ENCODE measurements at regions not wholly inside any gene's neighbourhood (a gene's known extent, or its start where the extent isn't known, plus 50 kb on each side); places are given as distances from the start of the nearest gene placed in this dataset.

- intact Hi-C loops (cut with DNase I; ENCODE audit: low total_unique reads): no loop called here
- Histone ChIP-seq H3K4me1 (peaks cover 0 to 49% (median 12%) of the 10 kb centered on the region in 4 donors), H3K4me3 (no peak overlapping the region), H3K36me3 (no peaks in the 10 kb centered on the region), H3K27ac (peak overlapping the region in 1 of 2 donors; percentile 16), H3K9me3 (no peaks in the 10 kb centered on the region), H3K27me3 (no peaks in the 10 kb centered on the region)
- DNase-seq: no peak
- no peak for TF ChIP-seq CTCF (IDR thresholded peaks at IDR 0.05)
These were observed 127.2 kb upstream of the STT3B start for GRCh38 chr3:31405515-31405914.

GRCh38 chr3:31406896-31407295 is 125.8 kb upstream of the STT3B start:
- H3K27me3 ChIP-seq: no peaks in the 10 kb centered on the region
- peak overlapping the region in 1 of 2 donors; percentile 36 for H3K27ac ChIP-seq
- H3K4me1 ChIP-seq: peaks cover 0 to 56% (median 14%) of the 10 kb centered on the region in 4 donors
- no peak for TF ChIP-seq CTCF (IDR thresholded peaks at IDR 0.05)
- no peaks in the 10 kb centered on the region for H3K36me3 ChIP-seq
- intact Hi-C loops (cut with DNase I; ENCODE audit: low total_unique reads): no loop called here
- no peak overlapping the region for H3K4me3 ChIP-seq
- no peak for DNase-seq
- H3K9me3 ChIP-seq: no peaks in the 10 kb centered on the region

GRCh38 chr3:31407665-31408064 is 125.1 kb upstream of the STT3B start:
- no peak overlapping the region for H3K4me3 ChIP-seq
- intact Hi-C loops (cut with DNase I; ENCODE audit: low total_unique reads): no loop called here
- H3K9me3 ChIP-seq: no peaks in the 10 kb centered on the region
- peaks cover 0 to 56% (median 14%) of the 10 kb centered on the region in 4 donors for H3K4me1 ChIP-seq
- H3K27me3 ChIP-seq: no peaks in the 10 kb centered on the region
- H3K36me3 ChIP-seq: no peaks in the 10 kb centered on the region
- DNase-seq: no peak
- no peak for TF ChIP-seq CTCF (IDR thresholded peaks at IDR 0.05)
- H3K27ac ChIP-seq: peak overlapping the region in 1 of 2 donors; percentile 36

- intact Hi-C loops (cut with DNase I; ENCODE audit: low total_unique reads): no loop called here
- H3K9me3 ChIP-seq: no peaks in the 10 kb centered on the region
- peaks cover 0 to 56% (median 14%) of the 10 kb centered on the region in 4 donors for H3K4me1 ChIP-seq
- H3K27ac ChIP-seq: no peak overlapping the region
- no peak for DNase-seq
- H3K36me3 ChIP-seq: no peaks in the 10 kb centered on the region
- no peaks in the 10 kb centered on the region for H3K27me3 ChIP-seq
- no peak for TF ChIP-seq CTCF (IDR thresholded peaks at IDR 0.05)
- H3K4me3 ChIP-seq: no peak overlapping the region
These were observed 124.0 kb upstream of the STT3B start for GRCh38 chr3:31408720-31409119.

GRCh38 chr3:31409389-31409788 is 123.3 kb upstream of the STT3B start:
- Histone ChIP-seq H3K4me1 (peaks cover 0 to 56% (median 14%) of the 10 kb centered on the region in 4 donors), H3K4me3 (no peak overlapping the region), H3K36me3 (no peaks in the 10 kb centered on the region), H3K27me3 (no peaks in the 10 kb centered on the region), H3K9me3 (no peaks in the 10 kb centered on the region), H3K27ac (no peak overlapping the region)
- TF ChIP-seq CTCF (IDR thresholded peaks at IDR 0.05): no peak
- intact Hi-C loops (cut with DNase I; ENCODE audit: low total_unique reads): no loop called here
- DNase-seq: no peak

GRCh38 chr3:31409866-31410265 is 122.9 kb upstream of the STT3B start:
- no peak overlapping the region for H3K27ac ChIP-seq
- no peaks in the 10 kb centered on the region for H3K9me3 ChIP-seq
- H3K36me3 ChIP-seq: no peaks in the 10 kb centered on the region
- H3K4me3 ChIP-seq: no peak overlapping the region
- H3K4me1 ChIP-seq: peaks cover 0 to 55% (median 14%) of the 10 kb centered on the region in 4 donors
- no peak for DNase-seq
- H3K27me3 ChIP-seq: no peaks in the 10 kb centered on the region
- intact Hi-C loops (cut with DNase I; ENCODE audit: low total_unique reads): no loop called here
- TF ChIP-seq CTCF (IDR thresholded peaks at IDR 0.05): no peak
